ENCODE measurements at regions not wholly inside any gene's neighbourhood (a gene's known extent, or its start where the extent isn't known, plus 50 kb on each side); places are given as distances from the start of the nearest gene placed in this dataset.

GRCh38 chr12:30439201-30439600 lies 256.5 kb downstream of the IPO8 start:
- no peaks in the 10 kb centered on the region for H3K9me3 Mint-ChIP-seq (ENCODE audit: low read depth)
- DNase-seq (ENCODE audit: low spot score): no peak
- no peaks in the 10 kb centered on the region for H3K4me1 Mint-ChIP-seq (ENCODE audit: low read depth)

GRCh38 chr12:30438601-30439041 lies 257.0 kb downstream of the IPO8 start:
- no peak overlapping the region for H3K27ac Mint-ChIP-seq (ENCODE audit: unreplicated experiment)
- TF ChIP-seq, protein P1, sequence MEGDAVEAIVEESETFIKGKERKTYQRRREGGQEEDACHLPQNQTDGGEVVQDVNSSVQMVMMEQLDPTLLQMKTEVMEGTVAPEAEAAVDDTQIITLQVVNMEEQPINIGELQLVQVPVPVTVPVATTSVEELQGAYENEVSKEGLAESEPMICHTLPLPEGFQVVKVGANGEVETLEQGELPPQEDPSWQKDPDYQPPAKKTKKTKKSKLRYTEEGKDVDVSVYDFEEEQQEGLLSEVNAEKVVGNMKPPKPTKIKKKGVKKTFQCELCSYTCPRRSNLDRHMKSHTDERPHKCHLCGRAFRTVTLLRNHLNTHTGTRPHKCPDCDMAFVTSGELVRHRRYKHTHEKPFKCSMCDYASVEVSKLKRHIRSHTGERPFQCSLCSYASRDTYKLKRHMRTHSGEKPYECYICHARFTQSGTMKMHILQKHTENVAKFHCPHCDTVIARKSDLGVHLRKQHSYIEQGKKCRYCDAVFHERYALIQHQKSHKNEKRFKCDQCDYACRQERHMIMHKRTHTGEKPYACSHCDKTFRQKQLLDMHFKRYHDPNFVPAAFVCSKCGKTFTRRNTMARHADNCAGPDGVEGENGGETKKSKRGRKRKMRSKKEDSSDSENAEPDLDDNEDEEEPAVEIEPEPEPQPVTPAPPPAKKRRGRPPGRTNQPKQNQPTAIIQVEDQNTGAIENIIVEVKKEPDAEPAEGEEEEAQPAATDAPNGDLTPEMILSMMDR (IDR thresholded peaks at IDR 0.05): no peak
- peaks cover 23% of the 10 kb centered on the region for H3K27me3 Mint-ChIP-seq (ENCODE audit: low read depth)
- H3K9me3 Mint-ChIP-seq (ENCODE audit: low read depth): no peaks in the 10 kb centered on the region
- DNase-seq (ENCODE audit: low spot score): no peak
- no peak overlapping the region for H3K4me3 Mint-ChIP-seq (ENCODE audit: unreplicated experiment)
- H3K4me1 Mint-ChIP-seq (ENCODE audit: low read depth): no peaks in the 10 kb centered on the region
- H3K36me3 Mint-ChIP-seq (ENCODE audit: low read depth): no peaks in the 10 kb centered on the region

More at GRCh38 chr12:30439201-30439600, 256.5 kb downstream of the IPO8 start:
- Mint-ChIP-seq H3K4me3 (ENCODE audit: unreplicated experiment) (no peak overlapping the region), H3K27me3 (ENCODE audit: low read depth) (peaks cover 23% of the 10 kb centered on the region), H3K36me3 (ENCODE audit: low read depth) (no peaks in the 10 kb centered on the region), H3K27ac (ENCODE audit: unreplicated experiment) (no peak overlapping the region)
- TF ChIP-seq, protein P1 (IDR thresholded peaks at IDR 0.05): no peak

GRCh38 chr12:30437616-30438015 lies 258.1 kb downstream of the IPO8 start:
- Mint-ChIP-seq H3K27ac (ENCODE audit: unreplicated experiment) (no peak overlapping the region), H3K4me1 (ENCODE audit: low read depth) (no peaks in the 10 kb centered on the region), H3K27me3 (ENCODE audit: low read depth) (peaks cover 23% of the 10 kb centered on the region), H3K36me3 (ENCODE audit: low read depth) (no peaks in the 10 kb centered on the region), H3K9me3 (ENCODE audit: low read depth) (no peaks in the 10 kb centered on the region), H3K4me3 (ENCODE audit: unreplicated experiment) (no peak overlapping the region)
- DNase-seq (ENCODE audit: low spot score): no peak
- TF ChIP-seq, protein P1 (IDR thresholded peaks at IDR 0.05): no peak

DNA sequence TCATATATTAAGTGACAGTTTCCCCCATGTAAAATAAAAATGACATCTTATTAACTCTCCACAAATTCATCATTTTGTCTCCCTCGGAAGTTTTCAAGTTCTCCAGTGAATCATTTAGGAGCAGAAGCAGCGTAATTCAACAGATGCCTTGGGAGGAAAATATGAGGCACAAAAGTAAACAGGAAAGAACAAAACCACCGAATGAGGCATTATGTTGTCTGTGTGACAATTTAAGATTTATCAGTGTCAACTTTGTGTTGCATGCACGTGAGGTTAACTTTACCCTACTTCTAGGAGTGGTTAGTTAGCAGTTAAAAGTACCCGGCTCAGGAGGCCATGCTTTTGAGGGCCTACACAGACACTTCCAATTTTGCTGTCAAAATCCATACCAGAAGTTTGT lies 258.6 kb downstream of the IPO8 start:
- H3K36me3 Mint-ChIP-seq (ENCODE audit: low read depth): no peaks in the 10 kb centered on the region
- H3K27ac Mint-ChIP-seq (ENCODE audit: unreplicated experiment): no peak overlapping the region
- TF ChIP-seq, protein P1 (IDR thresholded peaks at IDR 0.05): no peak
- H3K4me1 Mint-ChIP-seq (ENCODE audit: low read depth): no peaks in the 10 kb centered on the region
- DNase-seq (ENCODE audit: low spot score): no peak
- no peak overlapping the region for H3K4me3 Mint-ChIP-seq (ENCODE audit: unreplicated experiment)
- H3K9me3 Mint-ChIP-seq (ENCODE audit: low read depth): no peaks in the 10 kb centered on the region
- H3K27me3 Mint-ChIP-seq (ENCODE audit: low read depth): peaks cover 23% of the 10 kb centered on the region

DNA sequence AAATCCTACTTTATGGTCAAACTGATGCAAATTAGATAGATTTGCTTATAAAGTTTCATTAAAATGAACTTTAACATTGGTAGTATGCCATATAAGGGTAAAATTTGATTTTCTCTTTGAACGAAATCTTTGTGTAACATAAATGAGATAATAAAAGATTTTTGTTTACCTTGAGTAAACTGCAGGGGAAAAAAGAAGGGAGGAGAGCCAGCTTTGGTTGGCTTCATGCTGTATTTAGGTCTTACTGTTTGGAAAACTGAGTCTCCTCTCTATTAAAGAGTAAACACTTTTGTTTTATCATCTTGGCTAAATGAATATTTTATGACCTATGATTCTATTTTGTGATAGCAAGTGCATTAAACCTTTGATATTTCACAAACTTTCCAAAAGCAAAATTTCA lies 267.6 kb downstream of the IPO8 start:
- peaks cover 6% of the 10 kb centered on the region for H3K9me3 Mint-ChIP-seq (ENCODE audit: low read depth)
- TF ChIP-seq, protein P1 (IDR thresholded peaks at IDR 0.05): no peak
- peaks cover 2% of the 10 kb centered on the region for H3K27me3 Mint-ChIP-seq (ENCODE audit: low read depth)
- no peak overlapping the region for H3K4me3 Mint-ChIP-seq (ENCODE audit: unreplicated experiment)
- H3K4me1 Mint-ChIP-seq (ENCODE audit: low read depth): no peaks in the 10 kb centered on the region
- H3K27ac Mint-ChIP-seq (ENCODE audit: unreplicated experiment): no peak overlapping the region
- DNase-seq (ENCODE audit: low spot score): no peak
- H3K36me3 Mint-ChIP-seq (ENCODE audit: low read depth): no peaks in the 10 kb centered on the region
